ENCODE measurements at regions not wholly inside any gene's neighbourhood (a gene's known extent, or its start where the extent isn't known, plus 50 kb on each side); places are given as distances from the start of the nearest gene placed in this dataset.
"Not testable (repeated sequence)": the region's sequence is repeated elsewhere in the genome, so short reads cannot be mapped to it uniquely, and the experiment has no call there.

- Histone ChIP-seq H2AFZ (ENCODE audit: low read depth) (no peak overlapping the region), H3K36me3 (replicated peaks in 1 of 2; ENCODE audit: control insufficient read depth in 1 of 2, insufficient read depth in 2 of 2, low read length in 1 of 2) (no peaks in the 10 kb centered on the region), H3K27me3 (ENCODE audit: insufficient read depth) (no peaks in the 10 kb centered on the region), H3K27ac (ENCODE audit: low read depth in 2 of 2, low read length in 1 of 2) (no peak overlapping the region), H3K4me3 (ENCODE audit: low read depth in 2 of 2, low read length in 1 of 2) (no peak overlapping the region), H4K20me1 (ENCODE audit: insufficient read depth) (no peaks in the 10 kb centered on the region), H3K9me2 (no peaks in the 10 kb centered on the region), H3F3A (replicated peaks; ENCODE audit: insufficient read depth) (no peaks in the 10 kb centered on the region), H3K4me2 (no peak overlapping the region), H3K9ac (no peak overlapping the region), H3K9me3 (no peaks in the 10 kb centered on the region), H3K79me2 (ENCODE audit: insufficient read depth) (no peaks in the 10 kb centered on the region), H3K4me1 (ENCODE audit: control insufficient read depth in 1 of 2, insufficient read depth in 2 of 2, low read depth in 1 of 2, low read length in 1 of 2) (no peaks in the 10 kb centered on the region)
- ChIA-PET POLR2A (no interaction called here), CTCF (interaction anchor here (1.2 kb wide), 1 partner anchor 15 kb away, joined by 3 read pairs; no protein-coding TSS in a partner anchor)
- no peak for DNase-seq
- 46% methylated on average over 6 of the region's 6 CpGs for WGBS (ENCODE audit: low lambda C conversion rate)
- TF ChIP-seq RAD21 (IDR thresholded peaks at IDR 0.05; ENCODE audit: low read length) (no peak), FOXM1 (IDR thresholded peaks at IDR 0.05; ENCODE audit: low read depth) (no peak), EZH2phosphoT487 (IDR thresholded peaks at IDR 0.05; ENCODE audit: borderline replicate concordance, low read depth) (no peak), MAX (IDR thresholded peaks at IDR 0.05; ENCODE audit: low read depth) (no peak), SMC3 (IDR thresholded peaks at IDR 0.05; ENCODE audit: low read depth, low read length) (no peak), CTCF (IDR thresholded peaks at IDR 0.05) (no peak), MEF2A (IDR thresholded peaks at IDR 0.05; ENCODE audit: borderline replicate concordance, low read depth) (no peak), NFIC (IDR thresholded peaks at IDR 0.05; ENCODE audit: borderline replicate concordance) (no peak), RFX5 (IDR thresholded peaks at IDR 0.05; ENCODE audit: low read length) (no peak), SIN3A (IDR thresholded peaks at IDR 0.05; ENCODE audit: borderline replicate concordance, low read depth, low read length) (no peak), YY1 (IDR thresholded peaks at IDR 0.05; ENCODE audit: low read depth) (no peak), USF1 (IDR thresholded peaks at IDR 0.05; ENCODE audit: borderline replicate concordance, low read depth) (no peak), ELF1 (IDR thresholded peaks at IDR 0.05) (no peak), GATA2 (CRISPR knock-in tag; IDR thresholded peaks at IDR 0.05) (no peak), USF2 (IDR thresholded peaks at IDR 0.05; ENCODE audit: borderline replicate concordance, low read depth, low read length) (no peak), FOSL2 (IDR thresholded peaks at IDR 0.05; ENCODE audit: borderline replicate concordance, low read depth) (no peak), REST (IDR thresholded peaks at IDR 0.05; ENCODE audit: low read depth, low read length) (no peak), EP300 (IDR thresholded peaks at IDR 0.05; ENCODE audit: borderline replicate concordance in 1 of 2, low read depth in 1 of 2, low read length in 1 of 2) (no peak)
Measured at GRCh38 chr3:74832925-74833324, 218.5 kb upstream of the CNTN3 start.

- H3K27ac ChIP-seq (ENCODE audit: low read depth in 2 of 2, low read length in 1 of 2); H3K79me2 ChIP-seq (ENCODE audit: insufficient read depth); H2AFZ ChIP-seq (ENCODE audit: low read depth); H4K20me1 ChIP-seq (ENCODE audit: insufficient read depth); H3K4me3 ChIP-seq (ENCODE audit: low read depth in 2 of 2, low read length in 1 of 2); H3K9me2 ChIP-seq; H3K4me2 ChIP-seq; POLR2A ChIA-PET; H3F3A ChIP-seq (replicated peaks; ENCODE audit: insufficient read depth); H3K27me3 ChIP-seq (ENCODE audit: insufficient read depth); CTCF ChIA-PET; H3K4me1 ChIP-seq (ENCODE audit: control insufficient read depth in 1 of 2, insufficient read depth in 2 of 2, low read depth in 1 of 2, low read length in 1 of 2); H3K9ac ChIP-seq; DNase-seq; H3K9me3 ChIP-seq; H3K36me3 ChIP-seq (replicated peaks in 1 of 2; ENCODE audit: control insufficient read depth in 1 of 2, insufficient read depth in 2 of 2, low read length in 1 of 2): not testable (repeated sequence)
- 54% methylated on average over 5 of the region's 5 CpGs for WGBS (ENCODE audit: low lambda C conversion rate)
Measured at GRCh38 chr3:74830845-74831244, 216.4 kb upstream of the CNTN3 start.

All from SK-N-SH (cell line).